ENCODE measurements at regions not wholly inside any gene's neighbourhood (a gene's known extent, or its start where the extent isn't known, plus 50 kb on each side); places are given as distances from the start of the nearest gene placed in this dataset.

DNA sequence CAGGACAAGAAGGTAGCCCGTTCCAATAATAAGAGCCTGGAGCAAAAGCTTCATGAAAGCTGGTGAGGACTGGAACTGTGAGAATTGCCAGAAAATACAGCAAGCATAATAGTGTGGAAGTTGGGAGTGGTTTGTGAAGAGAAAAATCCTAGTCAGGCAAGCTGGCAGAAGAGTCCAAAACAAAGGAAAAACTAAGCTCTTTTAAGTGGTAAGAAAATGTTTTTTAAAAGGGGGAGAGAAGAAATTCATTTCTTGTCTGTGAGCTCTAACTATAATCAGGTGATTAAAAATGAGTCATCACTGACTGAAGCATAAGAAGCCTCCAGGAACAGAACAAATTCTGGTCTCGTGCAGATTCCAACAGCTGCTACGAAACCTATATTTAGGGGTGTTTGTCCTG lies 102.6 kb downstream of the CAAP1 start:
- TF ChIP-seq POLR2A (IDR thresholded peaks at IDR 0.05) = no peak
- TF ChIP-seq, protein P1, sequence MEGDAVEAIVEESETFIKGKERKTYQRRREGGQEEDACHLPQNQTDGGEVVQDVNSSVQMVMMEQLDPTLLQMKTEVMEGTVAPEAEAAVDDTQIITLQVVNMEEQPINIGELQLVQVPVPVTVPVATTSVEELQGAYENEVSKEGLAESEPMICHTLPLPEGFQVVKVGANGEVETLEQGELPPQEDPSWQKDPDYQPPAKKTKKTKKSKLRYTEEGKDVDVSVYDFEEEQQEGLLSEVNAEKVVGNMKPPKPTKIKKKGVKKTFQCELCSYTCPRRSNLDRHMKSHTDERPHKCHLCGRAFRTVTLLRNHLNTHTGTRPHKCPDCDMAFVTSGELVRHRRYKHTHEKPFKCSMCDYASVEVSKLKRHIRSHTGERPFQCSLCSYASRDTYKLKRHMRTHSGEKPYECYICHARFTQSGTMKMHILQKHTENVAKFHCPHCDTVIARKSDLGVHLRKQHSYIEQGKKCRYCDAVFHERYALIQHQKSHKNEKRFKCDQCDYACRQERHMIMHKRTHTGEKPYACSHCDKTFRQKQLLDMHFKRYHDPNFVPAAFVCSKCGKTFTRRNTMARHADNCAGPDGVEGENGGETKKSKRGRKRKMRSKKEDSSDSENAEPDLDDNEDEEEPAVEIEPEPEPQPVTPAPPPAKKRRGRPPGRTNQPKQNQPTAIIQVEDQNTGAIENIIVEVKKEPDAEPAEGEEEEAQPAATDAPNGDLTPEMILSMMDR (IDR thresholded peaks at IDR 0.05) = no peak
